ENCODE measurements at regions not wholly inside any gene's neighbourhood (a gene's known extent, or its start where the extent isn't known, plus 50 kb on each side); places are given as distances from the start of the nearest gene placed in this dataset.

DNA sequence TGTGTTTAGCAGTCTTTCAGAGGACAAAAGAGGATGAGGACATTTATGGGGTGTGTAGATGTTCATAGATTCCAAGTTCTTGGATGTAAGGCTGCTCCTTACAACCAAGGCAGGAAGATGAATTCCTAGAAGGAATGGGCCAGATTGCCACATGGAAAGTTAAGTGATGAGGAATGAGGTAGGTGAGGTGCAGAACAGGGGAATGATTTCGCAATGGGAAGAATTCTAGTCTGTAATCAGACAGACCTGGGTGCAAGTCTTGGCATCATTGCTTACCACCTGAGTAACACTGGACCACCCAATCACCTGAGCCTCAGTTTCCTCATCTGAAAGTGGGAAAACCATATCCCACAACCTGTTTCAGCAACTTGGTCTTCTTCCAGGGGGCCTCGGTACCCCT is 174.9 kb downstream of the IER5 start:
- Histone ChIP-seq H3K9ac (ENCODE audit: insufficient read depth, low read depth, low read length) (no peak overlapping the region), H3K4me3 (replicated peaks in 1 of 3; ENCODE audit: insufficient read depth in 1 of 3, low read depth in 2 of 3, low read length in 3 of 3) (no peak overlapping the region), H3K9me3 (ENCODE audit: low read length) (no peaks in the 10 kb centered on the region), H3K4me1 (ENCODE audit: insufficient read depth, low read length) (no peaks in the 10 kb centered on the region), H3K27me3 (ENCODE audit: control insufficient read depth in 1 of 2, insufficient read depth in 2 of 2, low read length in 2 of 2) (no peaks in the 10 kb centered on the region), H3K27ac (ENCODE audit: extremely low read length, insufficient read depth, low read length) (no peak overlapping the region), H3K4me2 (ENCODE audit: low read depth, low read length) (no peak overlapping the region), H3K36me3 (replicated peaks in 1 of 2; ENCODE audit: control insufficient read depth in 1 of 2, insufficient read depth in 2 of 2, low read length in 2 of 2) (no peaks in the 10 kb centered on the region), H2AFZ (ENCODE audit: low read length) (no peak overlapping the region), H4K20me1 (ENCODE audit: insufficient read depth, low read length) (no peaks in the 10 kb centered on the region), H3K79me2 (ENCODE audit: insufficient read depth, low read length) (no peaks in the 10 kb centered on the region)
- no peak for DNase-seq (ENCODE audit: low spot score)
- no TSS peak for BruUV-seq (replicated peaks)
- in situ Hi-C loops (cut with HindIII; ENCODE audit: extremely low pct_ligation_motif_present, low pct_unique_long_range_greater_than_20kb), result no loop called here
- CTCF ChIA-PET (ENCODE audit: low intra/inter-chr PET ratio, low total read pairs), result no interaction called here
- POLR2A ChIA-PET, result no interaction called here
- peak; percentile 77 for TF ChIP-seq CEBPB (IDR thresholded peaks at IDR 0.05; ENCODE audit: borderline replicate concordance, low read depth, low read length)
- no peak for TF ChIP-seq GABPB1 (CRISPR knock-in tag; IDR thresholded peaks at IDR 0.05)
- TF ChIP-seq, protein P1, sequence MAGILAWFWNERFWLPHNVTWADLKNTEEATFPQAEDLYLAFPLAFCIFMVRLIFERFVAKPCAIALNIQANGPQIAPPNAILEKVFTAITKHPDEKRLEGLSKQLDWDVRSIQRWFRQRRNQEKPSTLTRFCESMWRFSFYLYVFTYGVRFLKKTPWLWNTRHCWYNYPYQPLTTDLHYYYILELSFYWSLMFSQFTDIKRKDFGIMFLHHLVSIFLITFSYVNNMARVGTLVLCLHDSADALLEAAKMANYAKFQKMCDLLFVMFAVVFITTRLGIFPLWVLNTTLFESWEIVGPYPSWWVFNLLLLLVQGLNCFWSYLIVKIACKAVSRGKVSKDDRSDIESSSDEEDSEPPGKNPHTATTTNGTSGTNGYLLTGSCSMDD (CRISPR knock-in tag; IDR thresholded peaks at IDR 0.05), result no peak
- TF ChIP-seq, protein P2, sequence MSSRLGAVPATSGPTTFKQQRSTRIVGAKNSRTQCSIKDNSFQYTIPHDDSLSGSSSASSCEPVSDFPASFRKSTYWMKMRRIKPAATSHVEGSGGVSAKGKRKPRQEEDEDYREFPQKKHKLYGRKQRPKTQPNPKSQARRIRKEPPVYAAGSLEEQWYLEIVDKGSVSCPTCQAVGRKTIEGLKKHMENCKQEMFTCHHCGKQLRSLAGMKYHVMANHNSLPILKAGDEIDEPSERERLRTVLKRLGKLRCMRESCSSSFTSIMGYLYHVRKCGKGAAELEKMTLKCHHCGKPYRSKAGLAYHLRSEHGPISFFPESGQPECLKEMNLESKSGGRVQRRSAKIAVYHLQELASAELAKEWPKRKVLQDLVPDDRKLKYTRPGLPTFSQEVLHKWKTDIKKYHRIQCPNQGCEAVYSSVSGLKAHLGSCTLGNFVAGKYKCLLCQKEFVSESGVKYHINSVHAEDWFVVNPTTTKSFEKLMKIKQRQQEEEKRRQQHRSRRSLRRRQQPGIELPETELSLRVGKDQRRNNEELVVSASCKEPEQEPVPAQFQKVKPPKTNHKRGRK (CRISPR knock-in tag; IDR thresholded peaks at IDR 0.05), result no peak
- TF ChIP-seq, protein P3, sequence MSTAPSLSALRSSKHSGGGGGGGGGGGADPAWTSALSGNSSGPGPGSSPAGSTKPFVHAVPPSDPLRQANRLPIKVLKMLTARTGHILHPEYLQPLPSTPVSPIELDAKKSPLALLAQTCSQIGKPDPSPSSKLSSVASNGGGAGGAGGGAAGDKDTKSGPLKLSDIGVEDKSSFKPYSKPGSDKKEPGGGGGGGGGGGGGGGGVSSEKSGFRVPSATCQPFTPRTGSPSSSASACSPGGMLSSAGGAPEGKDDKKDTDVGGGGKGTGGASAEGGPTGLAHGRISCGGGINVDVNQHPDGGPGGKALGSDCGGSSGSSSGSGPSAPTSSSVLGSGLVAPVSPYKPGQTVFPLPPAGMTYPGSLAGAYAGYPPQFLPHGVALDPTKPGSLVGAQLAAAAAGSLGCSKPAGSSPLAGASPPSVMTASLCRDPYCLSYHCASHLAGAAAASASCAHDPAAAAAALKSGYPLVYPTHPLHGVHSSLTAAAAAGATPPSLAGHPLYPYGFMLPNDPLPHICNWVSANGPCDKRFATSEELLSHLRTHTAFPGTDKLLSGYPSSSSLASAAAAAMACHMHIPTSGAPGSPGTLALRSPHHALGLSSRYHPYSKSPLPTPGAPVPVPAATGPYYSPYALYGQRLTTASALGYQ (CRISPR knock-in tag; IDR thresholded peaks at IDR 0.05), result no peak
- TF ChIP-seq, protein P4, sequence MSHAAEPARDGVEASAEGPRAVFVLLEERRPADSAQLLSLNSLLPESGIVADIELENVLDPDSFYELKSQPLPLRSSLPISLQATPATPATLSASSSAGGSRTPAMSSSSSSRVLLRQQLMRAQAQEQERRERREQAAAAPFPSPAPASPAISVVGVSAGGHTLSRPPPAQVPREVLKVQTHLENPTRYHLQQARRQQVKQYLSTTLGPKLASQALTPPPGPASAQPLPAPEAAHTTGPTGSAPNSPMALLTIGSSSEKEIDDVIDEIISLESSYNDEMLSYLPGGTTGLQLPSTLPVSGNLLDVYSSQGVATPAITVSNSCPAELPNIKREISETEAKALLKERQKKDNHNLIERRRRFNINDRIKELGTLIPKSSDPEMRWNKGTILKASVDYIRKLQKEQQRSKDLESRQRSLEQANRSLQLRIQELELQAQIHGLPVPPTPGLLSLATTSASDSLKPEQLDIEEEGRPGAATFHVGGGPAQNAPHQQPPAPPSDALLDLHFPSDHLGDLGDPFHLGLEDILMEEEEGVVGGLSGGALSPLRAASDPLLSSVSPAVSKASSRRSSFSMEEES (CRISPR knock-in tag; IDR thresholded peaks at IDR 0.05), result no peak
- TF ChIP-seq NFIB (CRISPR knock-in tag; IDR thresholded peaks at IDR 0.05; ENCODE audit: borderline replicate concordance), result no peak
- intact Hi-C loops (cut with micrococcal nuclease; ENCODE audit: unreplicated experiment), result no loop called here
- ATAC-seq, result no peak
- FAIRE-seq, result no peak
- 0% methylated on average over 2 of the region's 2 CpGs for WGBS (ENCODE audit: low lambda C conversion rate)
